WERI-Rb-1 (cell line): ENCODE measurements at regions not wholly inside any gene's neighbourhood (a gene's known extent, or its start where the extent isn't known, plus 50 kb on each side); places are given as distances from the start of the nearest gene placed in this dataset.

Experiments used
- DNase-seq: peaks from one replicate; pipeline ENCODE4 v3.0.0-alpha.2; 2020
- H3K27ac ChIP-seq: fragments of 250-450 bp; sonication (Bioruptor Pico); 2 replicates; pipeline ENCODE4 v1.5.1; 2020; ENCODE audit warnings: mild to moderate bottlenecking, moderate library complexity
- H3K27me3 ChIP-seq: fragments of 250-450 bp; sonication (Bioruptor Pico); 2 replicates; pipeline ENCODE4 v1.5.1; 2021; ENCODE audit warnings: mild to moderate bottlenecking, low read depth, moderate library complexity; ENCODE audit not compliant: insufficient read depth, severe bottlenecking
- H3K36me3 ChIP-seq: fragments of 250-450 bp; sonication (Bioruptor Pico); 2 replicates; pipeline ENCODE4 v1.5.1; 2020; ENCODE audit warnings: mild to moderate bottlenecking, moderate library complexity
- H3K4me3 ChIP-seq: 2 replicates; pipeline ENCODE4 v1.5.1; 2011; ENCODE audit warnings: low read depth, mild to moderate bottlenecking, control low read depth, low read length
- H3K9me3 ChIP-seq: fragments of 250-450 bp; sonication (Bioruptor Pico); 2 replicates; pipeline ENCODE4 v1.5.1; 2021; ENCODE audit warnings: mild to moderate bottlenecking, moderate library complexity; ENCODE audit not compliant: severe bottlenecking
- TF ChIP-seq, protein P1 (sequence below): IDR thresholded peaks from 2 replicates; pipeline ENCODE4 v1.5.1; 2011; ENCODE audit warnings: low read depth, mild to moderate bottlenecking, control low read depth, inconsistent platforms, low read length

DNA sequence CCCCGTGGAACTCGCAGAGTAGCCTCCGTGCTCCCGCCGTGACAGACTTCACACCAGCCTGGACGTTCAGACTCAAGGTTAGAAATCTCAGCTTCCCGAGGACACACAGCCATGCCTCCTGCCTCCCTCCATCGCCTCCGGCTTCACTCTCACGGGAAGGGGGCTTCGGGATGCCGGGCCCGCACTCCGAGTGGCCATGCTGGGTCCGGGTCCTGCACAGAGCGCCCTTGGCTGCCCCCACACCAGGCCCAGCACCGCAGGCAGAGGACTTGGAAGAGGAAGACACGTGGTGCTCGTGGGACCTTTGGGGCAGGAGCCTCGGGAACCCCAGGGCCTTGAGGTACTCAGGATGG, 89.8 kb downstream of the PDGFA start:
- Histone ChIP-seq H3K27ac (no peak overlapping the region), H3K27me3 (no peaks in the 10 kb centered on the region), H3K4me3 (no peak overlapping the region), H3K36me3 (no peaks in the 10 kb centered on the region), H3K9me3 (no peaks in the 10 kb centered on the region)
- TF ChIP-seq, protein P1, sequence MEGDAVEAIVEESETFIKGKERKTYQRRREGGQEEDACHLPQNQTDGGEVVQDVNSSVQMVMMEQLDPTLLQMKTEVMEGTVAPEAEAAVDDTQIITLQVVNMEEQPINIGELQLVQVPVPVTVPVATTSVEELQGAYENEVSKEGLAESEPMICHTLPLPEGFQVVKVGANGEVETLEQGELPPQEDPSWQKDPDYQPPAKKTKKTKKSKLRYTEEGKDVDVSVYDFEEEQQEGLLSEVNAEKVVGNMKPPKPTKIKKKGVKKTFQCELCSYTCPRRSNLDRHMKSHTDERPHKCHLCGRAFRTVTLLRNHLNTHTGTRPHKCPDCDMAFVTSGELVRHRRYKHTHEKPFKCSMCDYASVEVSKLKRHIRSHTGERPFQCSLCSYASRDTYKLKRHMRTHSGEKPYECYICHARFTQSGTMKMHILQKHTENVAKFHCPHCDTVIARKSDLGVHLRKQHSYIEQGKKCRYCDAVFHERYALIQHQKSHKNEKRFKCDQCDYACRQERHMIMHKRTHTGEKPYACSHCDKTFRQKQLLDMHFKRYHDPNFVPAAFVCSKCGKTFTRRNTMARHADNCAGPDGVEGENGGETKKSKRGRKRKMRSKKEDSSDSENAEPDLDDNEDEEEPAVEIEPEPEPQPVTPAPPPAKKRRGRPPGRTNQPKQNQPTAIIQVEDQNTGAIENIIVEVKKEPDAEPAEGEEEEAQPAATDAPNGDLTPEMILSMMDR, result no peak
- DNase-seq, result no peak

DNA sequence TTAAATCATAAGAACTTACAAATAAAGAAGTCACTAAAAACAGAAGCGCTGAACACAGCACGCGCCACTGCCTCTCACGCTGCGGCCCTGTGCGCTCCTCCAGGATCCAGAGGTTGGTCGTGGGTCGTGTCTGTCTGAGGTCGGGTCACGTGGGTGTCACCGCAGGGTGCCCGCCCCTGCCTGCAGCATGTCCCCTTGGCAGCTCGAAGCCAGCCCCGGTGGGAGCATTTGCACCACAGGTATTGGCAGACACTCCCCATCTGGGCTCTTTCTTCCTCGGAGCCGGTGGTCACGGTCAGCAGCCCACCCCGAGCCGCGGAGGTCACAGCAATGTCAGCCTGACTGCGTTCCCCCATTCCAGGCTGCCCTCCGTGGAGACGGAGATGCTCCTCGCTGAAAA, 88.6 kb downstream of the PDGFA start:
- no peaks in the 10 kb centered on the region for H3K9me3 ChIP-seq
- H3K36me3 ChIP-seq, result no peaks in the 10 kb centered on the region
- H3K27me3 ChIP-seq, result no peaks in the 10 kb centered on the region
- TF ChIP-seq, protein P1, result no peak
- no peak overlapping the region for H3K4me3 ChIP-seq
- no peak overlapping the region for H3K27ac ChIP-seq
- DNase-seq, result no peak

DNA sequence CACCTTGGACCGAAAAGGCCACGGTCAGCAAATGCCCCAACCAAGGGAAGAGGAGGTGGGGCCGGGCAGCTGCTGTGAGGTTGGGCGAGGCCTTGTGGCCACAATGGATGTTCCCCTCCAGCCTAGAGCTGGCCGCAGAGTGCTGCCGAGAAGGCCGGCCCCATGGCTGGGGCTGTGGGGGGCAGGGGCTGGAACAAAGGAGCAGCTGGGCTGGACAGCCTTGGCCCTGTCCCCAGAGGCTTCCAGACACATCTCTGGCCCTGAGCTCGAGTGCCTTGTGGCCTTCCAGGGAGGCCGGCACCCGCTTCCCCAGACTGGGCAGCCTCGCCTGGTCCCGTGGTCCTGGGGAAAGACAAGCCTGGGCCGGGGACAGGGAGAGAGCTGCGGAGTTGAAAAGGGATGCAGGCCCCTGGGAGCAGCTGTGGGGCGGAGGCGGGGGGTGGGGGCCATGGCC, 88.0 kb downstream of the PDGFA start:
- Histone ChIP-seq H3K27me3 (no peaks in the 10 kb centered on the region), H3K9me3 (no peaks in the 10 kb centered on the region), H3K27ac (no peak overlapping the region), H3K36me3 (no peaks in the 10 kb centered on the region), H3K4me3 (no peak overlapping the region)
- TF ChIP-seq, protein P1, result no peak
- DNase-seq, result no peak

DNA sequence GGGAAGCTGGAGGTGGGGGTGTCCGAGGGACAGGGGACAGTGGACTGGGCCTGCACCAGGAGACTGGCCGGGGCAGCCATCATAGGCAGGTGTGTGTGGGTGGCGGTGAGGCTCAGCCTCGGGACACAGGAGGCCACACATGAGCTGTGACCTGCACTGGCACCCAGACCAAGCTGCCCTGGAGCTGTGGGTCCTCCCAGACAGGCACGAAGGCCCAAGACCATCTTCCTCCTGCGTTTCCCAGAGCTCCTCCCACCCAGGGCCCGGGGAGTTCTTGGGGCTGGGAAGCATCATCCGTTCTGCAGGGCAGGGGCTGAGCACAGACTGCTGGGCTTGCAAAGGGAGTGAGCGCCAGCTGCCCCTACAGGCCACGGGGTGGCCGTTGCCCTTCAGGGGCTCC, 87.4 kb downstream of the PDGFA start:
- no peaks in the 10 kb centered on the region for H3K36me3 ChIP-seq
- no peak for DNase-seq
- no peaks in the 10 kb centered on the region for H3K9me3 ChIP-seq
- no peaks in the 10 kb centered on the region for H3K27me3 ChIP-seq
- no peak overlapping the region for H3K27ac ChIP-seq
- TF ChIP-seq, protein P1, result no peak
- H3K4me3 ChIP-seq, result no peak overlapping the region

DNA sequence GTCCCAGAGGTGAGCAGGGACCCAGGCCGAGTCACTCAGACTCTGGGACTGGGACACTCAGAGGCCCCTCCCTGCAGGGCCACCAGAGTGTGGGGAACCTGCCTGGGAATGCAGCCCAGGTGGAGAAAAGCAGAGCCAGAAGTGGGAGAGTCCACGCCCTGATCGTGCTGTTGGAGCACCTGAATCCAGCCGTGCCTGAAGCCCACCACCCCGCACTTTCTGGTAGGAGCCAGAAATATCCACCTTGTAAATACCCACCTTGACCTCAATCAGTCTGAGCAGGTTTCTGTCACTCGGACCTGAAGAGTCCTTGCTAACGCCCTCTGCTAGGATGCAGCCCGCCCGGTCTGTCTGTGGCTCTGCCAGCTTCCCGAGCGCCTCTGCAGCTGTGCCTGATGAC, 86.7 kb downstream of the PDGFA start:
- DNase-seq, result no peak
- Histone ChIP-seq H3K27ac (no peak overlapping the region), H3K36me3 (no peaks in the 10 kb centered on the region), H3K27me3 (no peaks in the 10 kb centered on the region), H3K9me3 (no peaks in the 10 kb centered on the region), H3K4me3 (no peak overlapping the region)
- TF ChIP-seq, protein P1, result no peak

DNA sequence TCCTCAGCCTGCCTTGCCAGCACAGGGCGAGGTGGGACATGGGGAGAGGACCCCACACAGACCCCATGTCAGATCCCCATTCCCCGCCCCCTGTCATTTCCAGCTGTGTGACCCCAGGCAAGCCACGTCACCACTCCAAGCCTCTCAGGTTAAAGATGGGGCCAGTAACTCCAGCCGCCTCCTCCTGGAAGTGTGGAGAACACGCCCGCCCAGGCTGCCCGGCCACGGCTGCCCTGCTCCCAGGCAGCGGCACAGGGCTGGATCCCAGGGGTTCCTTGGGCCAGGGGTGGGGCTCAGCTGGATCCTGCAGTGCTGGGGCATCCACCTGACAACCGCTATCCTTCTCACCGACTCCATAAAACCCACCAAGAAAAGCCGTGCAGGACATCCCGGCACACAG, 86.1 kb downstream of the PDGFA start:
- Histone ChIP-seq H3K27ac (no peak overlapping the region), H3K4me3 (no peak overlapping the region), H3K27me3 (no peaks in the 10 kb centered on the region), H3K9me3 (no peaks in the 10 kb centered on the region), H3K36me3 (no peaks in the 10 kb centered on the region)
- no peak for DNase-seq
- TF ChIP-seq, protein P1, result no peak
